Fibroblast of skin of abdomen (primary cell): ENCODE measurements at regions not wholly inside any gene's neighbourhood (a gene's known extent, or its start where the extent isn't known, plus 50 kb on each side); places are given as distances from the start of the nearest gene placed in this dataset.
"Not testable (repeated sequence)": the region's sequence is repeated elsewhere in the genome, so short reads cannot be mapped to it uniquely, and the experiment has no call there.

ENCODE experiments used
- DNase-seq: peaks from one replicate; pipeline ENCODE4 v3.0.0-alpha.2; 2013

DNA sequence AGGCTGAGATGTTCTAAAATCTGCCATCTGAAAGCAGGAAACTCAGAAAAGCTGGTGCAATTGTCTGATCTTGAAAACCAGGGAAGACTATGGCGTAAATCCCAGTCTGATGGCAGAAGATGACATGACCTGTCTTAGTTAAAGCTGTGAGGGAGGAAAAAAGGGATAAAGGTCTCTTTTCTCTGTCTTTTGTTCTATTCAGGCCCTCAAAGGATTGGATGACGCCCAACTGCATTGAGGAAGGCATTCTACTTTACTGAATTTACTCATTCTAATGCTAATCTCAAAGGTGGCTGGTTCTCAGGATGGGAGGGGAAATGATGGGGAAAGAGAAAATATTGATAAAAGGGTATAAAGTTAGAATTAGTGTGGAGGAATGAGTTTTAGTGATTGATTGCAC, 312.8 kb upstream of the CTNND2 start:
- DNase-seq: no peak

DNA sequence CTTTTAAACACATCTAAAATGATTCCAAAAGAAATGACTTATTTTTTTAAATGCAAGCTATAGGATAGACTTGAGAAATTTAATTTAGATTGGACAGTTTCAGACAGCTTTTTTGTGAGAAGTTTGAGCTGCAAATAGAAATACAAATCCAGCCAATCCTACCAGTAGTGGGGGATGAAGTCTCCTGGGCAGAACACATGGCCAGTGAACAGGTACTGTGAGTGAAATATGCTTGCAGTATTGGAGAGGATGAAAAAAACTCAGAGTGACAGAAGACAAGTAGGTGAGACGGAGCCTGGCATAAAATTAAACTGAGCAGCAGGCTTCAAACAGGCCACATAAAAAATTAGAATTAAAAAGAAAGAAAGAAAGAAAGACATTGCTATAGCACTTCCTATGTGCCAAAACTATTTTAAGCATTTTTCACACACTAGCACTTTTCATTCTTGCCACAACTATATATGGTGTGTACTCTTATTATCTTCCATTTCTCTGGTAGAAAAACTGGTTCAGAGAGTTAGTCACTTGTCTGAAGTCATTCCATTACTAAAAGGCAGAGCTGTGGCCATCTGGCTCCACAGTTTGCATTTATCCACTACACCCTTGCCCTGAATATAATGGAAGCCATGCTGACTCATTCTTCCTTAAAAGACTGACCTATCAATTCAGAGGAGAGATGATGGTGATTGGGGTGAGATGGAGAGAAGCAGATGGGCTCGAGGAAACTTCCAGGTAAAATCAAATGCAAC, 310.2 kb upstream of the CTNND2 start:
- DNase-seq: no peak

GRCh38 chr5:12208366-12209100, 304.3 kb upstream of the CTNND2 start:
- DNase-seq: no peak

- no peak for DNase-seq
These were observed 300.5 kb upstream of the CTNND2 start for GRCh38 chr5:12204761-12205160.

- DNase-seq: no peak
These were observed 289.3 kb upstream of the CTNND2 start for GRCh38 chr5:12193536-12193935.

- DNase-seq: no peak
These were observed 278.8 kb upstream of the CTNND2 start for GRCh38 chr5:12183003-12183402.

GRCh38 chr5:12177851-12178250, 273.6 kb upstream of the CTNND2 start:
- no peak for DNase-seq

DNA sequence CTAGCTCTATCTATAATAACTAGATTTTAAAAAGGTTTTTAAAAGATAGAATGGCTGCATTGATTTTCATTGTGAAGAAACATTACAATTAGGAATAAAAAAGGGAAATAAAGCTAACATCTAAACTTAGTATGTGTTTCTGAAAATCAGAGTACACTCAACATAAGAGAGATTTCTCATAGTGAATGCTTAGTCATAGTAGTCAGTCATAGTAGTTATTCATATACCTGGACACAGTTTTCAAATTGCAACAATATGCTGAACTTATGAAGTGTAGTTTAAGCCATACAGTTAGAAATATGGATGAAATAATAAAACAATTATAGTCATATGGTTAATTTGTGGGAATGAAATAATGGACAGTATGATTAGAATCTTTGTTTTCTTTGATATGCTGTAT, 273.0 kb upstream of the CTNND2 start:
- DNase-seq: no peak

GRCh38 chr5:12175914-12176585, 271.8 kb upstream of the CTNND2 start:
- DNase-seq: no peak

DNA sequence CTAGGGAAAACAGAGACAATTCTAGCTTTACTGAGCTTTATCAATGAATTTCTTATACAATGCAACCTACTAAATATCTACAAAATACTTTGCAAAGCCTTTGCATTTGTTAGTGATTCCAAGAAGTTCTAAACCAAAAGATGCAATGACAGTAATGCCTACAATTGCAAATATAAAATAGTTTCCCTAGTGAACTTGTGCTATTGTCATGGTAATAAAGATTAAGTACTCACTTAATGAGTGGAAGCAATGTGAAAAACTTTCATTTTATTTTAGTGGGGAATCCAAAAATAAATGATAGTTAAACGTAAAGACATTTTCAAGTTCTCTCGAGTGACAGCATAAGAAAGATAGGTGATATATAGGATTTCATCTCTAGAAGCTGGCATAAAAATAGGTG, 270.5 kb upstream of the CTNND2 start:
- no peak for DNase-seq

- no peak for DNase-seq
These were observed 265.3 kb upstream of the CTNND2 start for GRCh38 chr5:12169536-12169935.

GRCh38 chr5:12162863-12163262, 258.6 kb upstream of the CTNND2 start:
- DNase-seq: no peak

DNA sequence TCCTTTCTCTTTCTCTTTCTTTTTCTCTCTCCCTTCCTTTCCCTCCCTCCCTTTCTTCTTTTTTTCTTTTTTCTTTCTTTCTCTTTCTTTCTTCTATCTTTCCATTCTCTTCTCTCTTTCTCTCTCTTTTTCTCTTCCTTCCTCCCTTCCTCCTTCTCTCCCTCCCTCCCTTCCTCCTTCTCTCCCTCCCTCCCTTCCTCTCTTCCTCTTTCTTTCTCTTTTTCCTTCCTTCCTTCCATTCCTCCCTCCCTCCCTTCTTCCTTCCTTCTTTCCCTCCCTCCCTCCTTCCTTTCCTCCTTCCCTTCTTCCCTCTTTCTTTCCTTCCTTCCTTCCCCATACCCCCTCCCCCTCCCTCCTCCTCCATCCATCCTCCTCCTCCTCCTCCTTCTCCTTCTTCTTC, 243.3 kb upstream of the CTNND2 start:
- no peak for DNase-seq

DNA sequence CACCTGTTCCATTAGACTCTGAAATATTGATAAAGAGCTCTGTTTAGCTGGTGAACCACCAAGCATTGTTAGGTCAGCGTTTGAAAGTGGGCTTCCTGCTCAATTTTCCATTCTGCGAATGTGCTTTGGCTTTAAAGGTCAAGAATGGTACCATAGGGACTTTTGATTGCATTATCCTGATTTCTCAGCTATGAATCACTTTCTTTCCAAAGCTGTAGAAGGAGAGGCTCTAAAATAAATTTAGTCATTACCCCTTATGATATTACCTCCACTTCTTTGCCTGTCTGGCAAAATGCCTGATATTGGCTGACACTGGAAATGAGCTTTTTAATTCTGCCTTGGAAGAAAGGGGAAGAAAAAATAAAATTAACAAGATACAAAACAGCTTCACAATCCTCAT, 237.2 kb upstream of the CTNND2 start:
- no peak for DNase-seq

DNA sequence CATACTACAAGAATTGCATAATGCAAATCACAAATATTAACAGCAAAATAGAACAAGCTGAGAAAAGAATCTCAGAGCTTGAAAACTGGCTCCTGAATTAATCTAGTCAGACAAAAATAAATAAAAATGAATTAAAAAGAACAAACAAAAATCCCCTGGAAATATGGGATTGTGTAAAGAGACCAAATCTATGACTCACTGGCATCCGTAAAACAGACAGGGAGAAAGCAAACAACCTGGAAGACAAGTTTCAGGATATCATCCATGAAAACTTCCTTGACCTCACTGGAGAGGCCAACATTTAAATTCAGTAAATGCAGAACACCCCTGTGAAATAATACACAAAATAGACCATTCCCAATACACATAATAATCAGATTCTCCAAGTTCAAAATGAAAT, 229.3 kb upstream of the CTNND2 start:
- DNase-seq: no peak

- not testable (repeated sequence) for DNase-seq
These were observed 226.8 kb upstream of the CTNND2 start for GRCh38 chr5:12131020-12131419.

DNA sequence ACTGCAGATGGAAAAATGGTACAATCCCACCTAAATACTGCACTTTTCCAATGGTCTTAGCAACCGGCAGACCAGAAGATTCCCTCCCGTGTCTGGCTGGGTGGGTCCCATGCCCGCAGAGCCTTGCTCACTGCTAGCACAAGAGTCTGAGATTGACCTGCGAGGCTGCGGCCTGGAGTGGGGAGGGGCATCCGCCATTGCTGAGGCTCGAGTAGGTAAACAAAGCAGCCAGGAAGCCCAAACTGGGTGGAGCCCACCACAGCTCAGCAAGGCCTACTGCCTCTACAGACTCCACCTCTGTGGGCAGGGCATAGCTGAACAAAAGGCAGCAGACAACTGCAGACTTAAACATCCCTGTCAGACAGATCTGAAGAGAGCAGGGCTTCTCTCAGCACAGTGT, 221.6 kb upstream of the CTNND2 start:
- DNase-seq: no peak

DNA sequence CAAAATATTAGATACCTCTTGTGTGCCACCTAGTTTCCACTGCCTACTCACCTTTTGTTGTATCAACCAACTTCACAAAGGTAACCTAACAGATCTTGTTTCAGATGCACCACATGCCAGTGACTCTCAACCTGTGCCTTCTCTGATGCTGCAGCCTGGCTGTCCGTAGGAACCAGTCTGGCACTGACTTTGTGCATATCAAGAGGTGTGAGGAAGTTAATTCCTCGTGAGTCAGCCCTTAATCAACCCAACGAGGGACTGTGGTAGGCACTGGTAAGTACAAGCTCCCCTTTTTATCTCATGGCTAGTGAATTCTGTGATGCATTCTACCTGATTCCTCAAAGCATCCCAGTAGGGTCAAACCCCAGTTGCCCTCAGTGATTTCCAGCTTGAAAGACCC, 215.4 kb upstream of the CTNND2 start:
- DNase-seq: no peak

- no peak for DNase-seq
These were observed 209.8 kb upstream of the CTNND2 start for GRCh38 chr5:12114075-12114474.

DNA sequence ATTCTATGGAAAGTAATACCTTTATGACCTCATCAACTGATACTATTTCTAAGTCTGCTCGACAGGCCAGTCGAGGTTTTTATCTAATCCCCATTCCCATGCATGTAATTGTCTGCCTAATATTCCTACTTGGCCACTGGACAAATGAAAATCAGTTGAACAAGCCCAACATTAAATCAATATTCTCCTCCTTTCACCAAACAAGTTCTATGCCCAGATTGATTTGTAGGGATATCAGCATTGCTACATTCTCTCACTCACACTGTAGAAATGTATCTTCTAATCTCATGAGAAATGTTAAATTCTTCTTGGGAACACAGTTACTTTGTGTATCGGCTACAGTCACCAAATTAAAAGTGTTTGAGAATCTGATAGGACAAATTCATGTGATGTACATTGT, 208.8 kb upstream of the CTNND2 start:
- no peak for DNase-seq

- DNase-seq: no peak
These were observed 207.0 kb upstream of the CTNND2 start for GRCh38 chr5:12111261-12111660.

DNA sequence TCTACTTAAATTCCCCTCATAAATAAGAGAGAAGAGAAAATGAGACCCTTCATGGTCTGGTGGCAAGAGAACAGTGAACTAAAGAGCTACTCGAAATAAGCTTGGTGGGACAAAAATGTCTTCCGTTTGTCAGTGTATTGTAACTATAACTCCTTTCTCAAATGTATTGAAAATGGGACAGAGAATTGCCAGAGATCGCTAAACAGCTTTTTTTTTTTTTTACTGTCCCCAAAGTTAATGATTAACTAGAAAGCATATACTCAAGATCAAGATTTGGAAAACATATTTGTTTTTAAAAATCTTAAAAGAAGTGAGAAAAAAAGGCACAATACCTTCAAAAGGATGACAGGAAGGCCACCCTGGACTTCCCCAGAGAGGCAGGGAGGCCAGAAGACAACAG, 206.4 kb upstream of the CTNND2 start:
- no peak for DNase-seq

GRCh38 chr5:12109075-12109688, 204.9 kb upstream of the CTNND2 start:
- no peak for DNase-seq
